ENCODE measurements at regions not wholly inside any gene's neighbourhood (a gene's known extent, or its start where the extent isn't known, plus 50 kb on each side); places are given as distances from the start of the nearest gene placed in this dataset.
A peak's percentile ranks its signal among the peaks of the same experiment; 100 is the strongest.

GRCh38 chr2:121088251-121089165, 196.5 kb downstream of the TFCP2L1 start:
- no peak overlapping the region for H3K27ac Mint-ChIP-seq
- peaks cover 2% of the 10 kb centered on the region for H3K27me3 Mint-ChIP-seq
- no peak for DNase-seq
- no peaks in the 10 kb centered on the region for H3K36me3 Mint-ChIP-seq (ENCODE audit: low read depth)
- ChIA-PET CTCF (interaction anchor here (1.1 to 1.9 kb wide), 2 partner anchors 9 to 13 kb away, joined by 4 to 7 read pairs; no protein-coding TSS in a partner anchor), POLR2A (no interaction called here)
- no peaks in the 10 kb centered on the region for H3K9me3 Mint-ChIP-seq
- no peak overlapping the region for H3K4me3 Mint-ChIP-seq
- no peaks in the 10 kb centered on the region for H3K4me1 Mint-ChIP-seq

GRCh38 chr2:121089166-121089510, 195.9 kb downstream of the TFCP2L1 start:
- DNase-seq = no peak
- no peaks in the 10 kb centered on the region for H3K4me1 Mint-ChIP-seq
- CTCF ChIA-PET = interaction anchor here (1.9 kb wide), 1 partner anchor 10 kb away, joined by 7 read pairs; no protein-coding TSS in a partner anchor
- no peaks in the 10 kb centered on the region for H3K36me3 Mint-ChIP-seq (ENCODE audit: low read depth)
- POLR2A ChIA-PET = no interaction called here
- no peak overlapping the region for H3K27ac Mint-ChIP-seq
- H3K9me3 Mint-ChIP-seq = no peaks in the 10 kb centered on the region
- H3K27me3 Mint-ChIP-seq = peaks cover 2% of the 10 kb centered on the region
- no peak overlapping the region for H3K4me3 Mint-ChIP-seq

GRCh38 chr2:121090088-121090715, 194.8 kb downstream of the TFCP2L1 start:
- Mint-ChIP-seq H3K27me3 (no peaks in the 10 kb centered on the region), H3K9me3 (no peaks in the 10 kb centered on the region), H3K4me1 (no peaks in the 10 kb centered on the region), H3K4me3 (no peak overlapping the region), H3K27ac (no peak overlapping the region), H3K36me3 (ENCODE audit: low read depth) (no peaks in the 10 kb centered on the region)
- no peak for DNase-seq
- POLR2A ChIA-PET = no interaction called here
- CTCF ChIA-PET = interaction anchor here (0.7 to 1.3 kb wide), 3 partner anchors 10 to 14 kb away, joined by 3 to 4 read pairs (median 3); no protein-coding TSS in a partner anchor

GRCh38 chr2:121092095-121092494, 192.9 kb downstream of the TFCP2L1 start:
- POLR2A ChIA-PET = no interaction called here
- CTCF ChIA-PET = interaction anchor here (0.6 to 1.8 kb wide), 4 partner anchors 12 to 50 kb away, joined by 3 to 5 read pairs (median 3); no protein-coding TSS in a partner anchor
- Mint-ChIP-seq H3K4me1 (no peaks in the 10 kb centered on the region), H3K36me3 (ENCODE audit: low read depth) (no peaks in the 10 kb centered on the region), H3K27me3 (no peaks in the 10 kb centered on the region), H3K4me3 (no peak overlapping the region), H3K9me3 (no peaks in the 10 kb centered on the region), H3K27ac (no peak overlapping the region)
- no peak for DNase-seq

GRCh38 chr2:121093692-121094091, 191.3 kb downstream of the TFCP2L1 start:
- Mint-ChIP-seq H3K27ac (no peak overlapping the region), H3K9me3 (no peaks in the 10 kb centered on the region), H3K4me3 (no peak overlapping the region), H3K27me3 (no peaks in the 10 kb centered on the region), H3K4me1 (no peaks in the 10 kb centered on the region), H3K36me3 (ENCODE audit: low read depth) (no peaks in the 10 kb centered on the region)
- CTCF ChIA-PET = interaction anchor here (1.3 kb wide), 1 partner anchor 16 kb away, joined by 3 read pairs; no protein-coding TSS in a partner anchor
- DNase-seq = no peak
- POLR2A ChIA-PET = no interaction called here

- POLR2A ChIA-PET = no interaction called here
Measured at GRCh38 chr2:121094101-121094500, 190.9 kb downstream of the TFCP2L1 start.

GRCh38 chr2:121094845-121095244, 190.2 kb downstream of the TFCP2L1 start:
- ChIA-PET CTCF (no interaction called here), POLR2A (no interaction called here)
- H3K4me1 Mint-ChIP-seq = no peaks in the 10 kb centered on the region
- H3K36me3 Mint-ChIP-seq (ENCODE audit: low read depth) = no peaks in the 10 kb centered on the region
- H3K9me3 Mint-ChIP-seq = no peaks in the 10 kb centered on the region
- DNase-seq = no peak
- no peaks in the 10 kb centered on the region for H3K27me3 Mint-ChIP-seq
- no peak overlapping the region for H3K27ac Mint-ChIP-seq
- H3K4me3 Mint-ChIP-seq = no peak overlapping the region

More at GRCh38 chr2:121094101-121094500, 190.9 kb downstream of the TFCP2L1 start:
- DNase-seq = no peak
- CTCF ChIA-PET = interaction anchor here (0.6 to 1.3 kb wide), 2 partner anchors 17 to 163 kb away, joined by 3 to 4 read pairs; no protein-coding TSS in a partner anchor
- H3K4me3 Mint-ChIP-seq = no peak overlapping the region
- no peaks in the 10 kb centered on the region for H3K9me3 Mint-ChIP-seq
- H3K27ac Mint-ChIP-seq = no peak overlapping the region
- no peaks in the 10 kb centered on the region for H3K4me1 Mint-ChIP-seq
- H3K36me3 Mint-ChIP-seq (ENCODE audit: low read depth) = no peaks in the 10 kb centered on the region
- no peaks in the 10 kb centered on the region for H3K27me3 Mint-ChIP-seq

- Mint-ChIP-seq H3K36me3 (ENCODE audit: low read depth) (no peaks in the 10 kb centered on the region), H3K9me3 (no peaks in the 10 kb centered on the region), H3K27ac (no peak overlapping the region), H3K27me3 (no peaks in the 10 kb centered on the region), H3K4me3 (no peak overlapping the region), H3K4me1 (no peaks in the 10 kb centered on the region)
- ChIA-PET POLR2A (no interaction called here), CTCF (interaction anchor here (0.6 kb wide), 2 partner anchors 688 to 758 kb away, joined by 3 to 4 read pairs; no protein-coding TSS in a partner anchor)
- DNase-seq = peak; percentile 12
Measured at GRCh38 chr2:121095257-121096080, 189.5 kb downstream of the TFCP2L1 start.

- Mint-ChIP-seq H3K4me3 (no peak overlapping the region), H3K27ac (no peak overlapping the region), H3K36me3 (ENCODE audit: low read depth) (no peaks in the 10 kb centered on the region), H3K27me3 (no peaks in the 10 kb centered on the region), H3K4me1 (no peaks in the 10 kb centered on the region), H3K9me3 (no peaks in the 10 kb centered on the region)
- no peak for DNase-seq
- CTCF ChIA-PET = no interaction called here
- POLR2A ChIA-PET = no interaction called here
Measured at GRCh38 chr2:121096611-121097010, 188.4 kb downstream of the TFCP2L1 start.

- Mint-ChIP-seq H3K9me3 (no peaks in the 10 kb centered on the region), H3K27me3 (peaks cover 2% of the 10 kb centered on the region), H3K4me1 (no peaks in the 10 kb centered on the region), H3K36me3 (ENCODE audit: low read depth) (no peaks in the 10 kb centered on the region), H3K4me3 (no peak overlapping the region), H3K27ac (no peak overlapping the region)
- no peak for DNase-seq
- ChIA-PET CTCF (interaction anchor here (0.6 kb wide), 1 partner anchor 433 kb away, joined by 3 read pairs; no protein-coding TSS in a partner anchor), POLR2A (no interaction called here)
Measured at GRCh38 chr2:121098556-121098955, 186.4 kb downstream of the TFCP2L1 start.

- ChIA-PET CTCF (no interaction called here), POLR2A (no interaction called here)
- DNase-seq = no peak
- Mint-ChIP-seq H3K4me1 (no peaks in the 10 kb centered on the region), H3K36me3 (ENCODE audit: low read depth) (no peaks in the 10 kb centered on the region), H3K4me3 (no peak overlapping the region), H3K27me3 (peaks cover 2% of the 10 kb centered on the region), H3K9me3 (no peaks in the 10 kb centered on the region), H3K27ac (no peak overlapping the region)
Measured at GRCh38 chr2:121099329-121100290, 185.4 kb downstream of the TFCP2L1 start.

Measured in activated CD4-positive, alpha-beta T cell treated with anti-CD3 and anti-CD28 coated beads, Interleukin-2, amount 10 ng/mL, durations not matched to agents 7 days and 5 days (primary cell).